Peyer's patch (tissue), 4 donors: ENCODE measurements at regions not wholly inside any gene's neighbourhood (a gene's known extent, or its start where the extent isn't known, plus 50 kb on each side); places are given as distances from the start of the nearest gene placed in this dataset.
A peak's percentile ranks its signal among the peaks of the same experiment; 100 is the strongest.

Experiments used
- POLR2A ChIP-seq, 2 donors: fragments of 450-650 bp; IDR thresholded peaks; one replicate each; pipeline ENCODE4 v1.5.1; 2017; ENCODE audit warnings: antibody characterized with exemption in 2 of 2, mild to moderate bottlenecking in 2 of 2, moderate library complexity in 2 of 2
- TF ChIP-seq, protein P1 (sequence below), 6 experiments: fragments of 450-650 bp in 4 of 6; fragments of 200-600 bp in 2 of 6; sonication (generic) in 1 of 6; IDR thresholded peaks; one replicate each; pipeline ENCODE4 v1.5.1; 2017 to 2019; ENCODE audit warnings: antibody characterized with exemption in 6 of 6, mild to moderate bottlenecking in 3 of 6, moderate library complexity in 1 of 6

- TF ChIP-seq, protein P1, sequence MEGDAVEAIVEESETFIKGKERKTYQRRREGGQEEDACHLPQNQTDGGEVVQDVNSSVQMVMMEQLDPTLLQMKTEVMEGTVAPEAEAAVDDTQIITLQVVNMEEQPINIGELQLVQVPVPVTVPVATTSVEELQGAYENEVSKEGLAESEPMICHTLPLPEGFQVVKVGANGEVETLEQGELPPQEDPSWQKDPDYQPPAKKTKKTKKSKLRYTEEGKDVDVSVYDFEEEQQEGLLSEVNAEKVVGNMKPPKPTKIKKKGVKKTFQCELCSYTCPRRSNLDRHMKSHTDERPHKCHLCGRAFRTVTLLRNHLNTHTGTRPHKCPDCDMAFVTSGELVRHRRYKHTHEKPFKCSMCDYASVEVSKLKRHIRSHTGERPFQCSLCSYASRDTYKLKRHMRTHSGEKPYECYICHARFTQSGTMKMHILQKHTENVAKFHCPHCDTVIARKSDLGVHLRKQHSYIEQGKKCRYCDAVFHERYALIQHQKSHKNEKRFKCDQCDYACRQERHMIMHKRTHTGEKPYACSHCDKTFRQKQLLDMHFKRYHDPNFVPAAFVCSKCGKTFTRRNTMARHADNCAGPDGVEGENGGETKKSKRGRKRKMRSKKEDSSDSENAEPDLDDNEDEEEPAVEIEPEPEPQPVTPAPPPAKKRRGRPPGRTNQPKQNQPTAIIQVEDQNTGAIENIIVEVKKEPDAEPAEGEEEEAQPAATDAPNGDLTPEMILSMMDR (IDR thresholded peaks at IDR 0.05): peak; percentile 17 to 77 (median 60)
- TF ChIP-seq POLR2A (IDR thresholded peaks at IDR 0.05): no peak
Observed at GRCh38 chr5:152142840-152143469, 218.3 kb upstream of the GLRA1 start.
